SJSA1 (cell line): ENCODE measurements at regions not wholly inside any gene's neighbourhood (a gene's known extent, or its start where the extent isn't known, plus 50 kb on each side); places are given as distances from the start of the nearest gene placed in this dataset.
"Not testable (repeated sequence)": the region's sequence is repeated elsewhere in the genome, so short reads cannot be mapped to it uniquely, and the experiment has no call there.

Experiments used
- DNase-seq, 2 experiments: peaks; one replicate each; pipeline ENCODE4 v3.0.0-alpha.2; 2015 to 2020; ENCODE audit warnings: low spot score in 2 of 2, low read depth in 1 of 2
- H3K27ac ChIP-seq: fragments of 250-450 bp; sonication (Bioruptor Pico); 2 replicates; pipeline ENCODE4 v1.5.1; 2020; ENCODE audit warnings: mild to moderate bottlenecking, moderate library complexity
- H3K27me3 ChIP-seq: fragments of 250-450 bp; sonication (Bioruptor Pico); replicated peaks from 2 replicates; pipeline ENCODE4 v1.5.1; 2020; ENCODE audit warnings: mild to moderate bottlenecking, moderate library complexity
- H3K36me3 ChIP-seq: fragments of 250-450 bp; sonication (Bioruptor Pico); 2 replicates; pipeline ENCODE4 v1.5.1; 2020; ENCODE audit warnings: mild to moderate bottlenecking
- H3K4me1 ChIP-seq: fragments of 250-450 bp; sonication (Bioruptor Pico); replicated peaks from 2 replicates; pipeline ENCODE4 v1.6.1; 2021; ENCODE audit warnings: mild to moderate bottlenecking
- H3K4me3 ChIP-seq: fragments of 250-450 bp; sonication (Bioruptor Pico); 2 replicates; pipeline ENCODE4 v1.5.1; 2020; ENCODE audit warnings: mild to moderate bottlenecking
- H3K9me3 ChIP-seq: fragments of 250-450 bp; sonication (Bioruptor Pico); replicated peaks from 2 replicates; pipeline ENCODE4 v1.5.1; 2020; ENCODE audit warnings: mild to moderate bottlenecking

DNA sequence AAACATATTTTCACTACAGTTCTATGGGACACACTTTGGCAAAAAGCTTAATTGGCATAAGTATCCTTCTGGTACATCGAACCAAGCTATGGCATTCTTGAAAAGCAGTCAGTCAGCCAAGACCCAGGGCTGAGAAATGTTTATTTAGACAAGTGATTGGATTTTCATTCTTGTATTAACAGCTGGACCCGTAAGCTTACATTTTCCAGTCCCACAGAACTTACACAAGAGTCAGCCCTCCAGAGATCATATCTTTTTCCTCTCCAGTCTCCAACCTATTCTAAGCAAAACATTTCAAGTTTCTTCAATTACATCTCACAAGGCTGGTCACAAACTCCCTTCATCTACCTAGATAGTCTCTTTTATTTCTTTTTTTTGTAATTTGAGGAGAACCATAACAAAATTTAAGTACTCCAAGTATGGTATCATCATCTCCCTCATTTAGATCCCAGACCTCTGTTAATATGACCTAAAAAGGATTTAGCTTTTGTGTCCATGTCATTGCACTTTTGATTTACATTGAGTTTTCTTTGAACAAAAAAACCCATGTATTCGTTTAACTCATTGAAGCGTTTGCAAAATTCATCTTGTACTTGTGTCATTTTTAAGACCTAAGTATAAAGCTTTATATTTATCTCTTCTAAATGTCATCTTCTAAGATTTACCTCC lies 67.9 kb upstream of the GRK3 start:
- peak in 1 of 2 experiments; percentile 14 for DNase-seq
- H3K4me1 ChIP-seq = no peaks in the 10 kb centered on the region

DNA sequence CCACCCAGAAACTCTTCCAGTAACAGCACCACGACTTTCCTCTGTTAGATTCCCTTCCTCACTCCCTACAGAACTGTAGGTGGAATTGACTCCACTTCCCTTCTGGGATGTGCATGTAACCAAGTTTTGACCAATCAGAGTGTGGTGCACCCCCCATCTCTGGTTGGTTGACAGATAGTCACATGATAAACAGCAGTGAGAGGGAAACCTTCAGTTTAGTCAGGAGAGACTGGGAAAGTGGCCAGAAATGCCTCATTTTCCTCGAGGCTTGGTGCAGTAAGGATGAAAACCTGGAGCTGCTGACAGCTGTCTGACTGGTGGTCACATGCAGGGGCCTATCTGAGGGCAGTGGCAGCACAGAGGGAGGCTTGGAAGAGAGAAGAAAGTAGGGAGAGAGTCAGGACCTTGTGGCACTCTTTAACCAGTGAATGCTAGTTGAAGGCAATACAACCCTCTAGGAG lies 67.3 kb upstream of the GRK3 start:
- H3K27ac ChIP-seq = no peak overlapping the region
- no peaks in the 10 kb centered on the region for H3K36me3 ChIP-seq
- peaks cover 48% of the 10 kb centered on the region for H3K27me3 ChIP-seq
- H3K9me3 ChIP-seq = no peaks in the 10 kb centered on the region
- no peak for DNase-seq
- H3K4me1 ChIP-seq = no peaks in the 10 kb centered on the region
- H3K4me3 ChIP-seq = no peak overlapping the region

More for the DNA sequence above, 67.9 kb upstream of the GRK3 start:
- Histone ChIP-seq H3K4me3 (no peak overlapping the region), H3K36me3 (no peaks in the 10 kb centered on the region), H3K27me3 (peaks cover 52% of the 10 kb centered on the region), H3K27ac (no peak overlapping the region), H3K9me3 (no peaks in the 10 kb centered on the region)

DNA sequence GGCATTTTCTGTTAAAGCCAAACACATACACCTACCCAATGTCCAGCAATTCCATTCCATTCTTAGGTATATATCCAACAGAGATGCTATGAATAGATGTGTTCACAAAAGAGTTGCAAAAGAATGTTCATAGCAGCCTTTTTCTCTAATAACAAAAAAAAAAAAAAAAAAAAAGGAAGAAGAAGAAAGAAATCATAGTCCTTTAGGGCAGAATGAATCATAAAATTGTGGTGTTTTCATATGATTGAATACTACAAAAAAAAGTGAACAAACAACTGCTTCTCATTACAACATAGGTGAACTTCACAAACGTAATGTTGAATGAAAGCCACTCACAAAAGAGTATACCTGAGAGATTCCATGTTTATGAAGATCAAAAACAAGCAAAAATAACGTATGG lies 66.8 kb upstream of the GRK3 start:
- no peaks in the 10 kb centered on the region for H3K36me3 ChIP-seq
- DNase-seq = no peak
- H3K4me3 ChIP-seq = no peak overlapping the region
- H3K4me1 ChIP-seq = no peaks in the 10 kb centered on the region
- H3K27ac ChIP-seq = no peak overlapping the region
- H3K9me3 ChIP-seq = no peaks in the 10 kb centered on the region
- H3K27me3 ChIP-seq = peaks cover 45% of the 10 kb centered on the region

DNA sequence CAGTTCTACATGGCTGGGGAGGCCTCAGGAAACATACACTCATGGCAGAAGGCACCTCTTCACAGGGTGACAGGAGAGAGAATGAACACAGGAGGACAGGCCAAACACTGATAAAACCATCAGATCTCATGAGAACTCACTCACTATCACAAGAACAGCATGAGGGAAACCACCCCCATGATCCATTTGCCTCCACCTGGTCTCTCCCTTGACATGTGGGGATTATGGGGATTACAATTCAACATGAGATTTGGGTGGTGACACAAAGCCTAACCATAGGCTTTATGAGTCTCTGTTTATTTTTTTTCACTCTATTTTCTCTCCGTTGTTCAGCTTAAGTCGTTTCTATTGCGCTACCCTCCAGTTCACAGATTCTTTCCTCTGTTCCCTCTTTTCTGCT lies 63.8 kb upstream of the GRK3 start:
- not testable (repeated sequence) for H3K27ac ChIP-seq, H3K4me3 ChIP-seq, H3K36me3 ChIP-seq, H3K9me3 ChIP-seq, DNase-seq, H3K4me1 ChIP-seq
- H3K27me3 ChIP-seq = peaks cover 19% of the 10 kb centered on the region; the same call in 1 of the 2 replicates

DNA sequence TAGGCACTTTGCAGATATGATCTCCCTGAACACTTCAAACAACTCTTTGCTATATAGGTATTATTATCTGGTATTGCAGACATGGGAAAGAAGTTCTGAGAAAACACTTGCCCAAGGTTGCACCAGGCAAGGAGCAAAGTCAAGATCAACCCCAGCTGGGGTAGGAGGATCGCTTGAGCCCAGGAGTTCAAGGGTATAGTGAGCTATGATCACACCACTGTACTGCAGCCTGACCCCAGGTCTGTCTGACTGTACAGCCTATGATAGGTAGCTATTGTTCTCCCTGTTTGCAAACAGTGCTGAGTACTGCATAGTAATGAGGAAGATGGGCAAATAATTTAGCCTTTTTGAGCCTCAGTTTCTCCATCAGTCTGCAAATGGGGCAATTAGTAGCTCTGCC lies 60.5 kb upstream of the GRK3 start:
- not testable (repeated sequence) for H3K4me3 ChIP-seq, H3K9me3 ChIP-seq, H3K36me3 ChIP-seq, DNase-seq, H3K4me1 ChIP-seq, H3K27me3 ChIP-seq, H3K27ac ChIP-seq

DNA sequence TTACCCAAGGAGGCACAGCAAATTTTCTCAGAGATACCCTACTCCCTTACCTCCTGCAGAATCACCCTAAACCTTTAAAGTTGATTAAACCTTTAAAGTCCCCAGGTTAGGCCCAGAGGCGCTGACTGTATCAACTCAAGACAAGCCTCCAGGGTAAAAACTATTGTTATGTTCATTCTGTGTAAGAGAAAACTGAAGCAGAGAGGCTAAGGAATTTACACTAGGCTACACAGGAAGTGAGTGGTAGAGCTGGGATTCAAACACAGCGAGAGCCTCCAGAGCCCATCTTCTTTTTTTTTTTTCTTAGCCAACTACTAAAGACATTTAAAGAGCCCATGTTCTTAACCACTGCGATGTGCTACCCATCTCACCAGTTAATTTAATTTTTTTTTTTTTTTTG lies 56.3 kb upstream of the GRK3 start:
- Histone ChIP-seq H3K27ac (no peak overlapping the region), H3K27me3 (no peaks in the 10 kb centered on the region), H3K36me3 (no peaks in the 10 kb centered on the region), H3K4me1 (no peaks in the 10 kb centered on the region), H3K9me3 (no peaks in the 10 kb centered on the region), H3K4me3 (no peak overlapping the region)
- DNase-seq = no peak

DNA sequence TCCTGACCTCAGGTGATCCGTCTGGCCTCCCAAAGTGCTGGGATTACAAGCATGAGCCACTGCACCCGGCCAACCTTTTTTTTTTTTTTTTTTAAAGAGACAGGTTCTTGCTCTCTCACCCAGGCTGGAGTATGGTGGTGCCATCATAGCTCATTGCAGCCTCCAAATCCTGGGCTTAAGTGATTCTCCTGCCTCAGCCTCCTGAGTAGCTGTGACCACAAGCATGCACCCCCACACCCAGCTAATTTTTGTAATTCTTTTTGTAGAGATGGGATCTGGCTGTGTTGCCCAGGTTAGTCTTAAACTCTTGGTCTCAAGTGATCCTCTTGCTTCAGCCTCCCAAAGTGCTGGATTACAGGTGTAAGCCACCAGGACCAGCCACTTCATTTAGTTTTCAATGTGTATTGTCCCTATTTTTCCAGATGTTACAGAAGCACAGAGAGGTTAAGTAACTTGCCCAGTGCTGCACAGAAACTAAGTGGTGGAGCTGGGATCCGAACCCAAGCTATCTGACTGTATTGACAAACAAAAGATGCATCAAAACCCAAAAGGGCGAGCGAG lies 55.6 kb upstream of the GRK3 start:
- H3K27me3 ChIP-seq = no peaks in the 10 kb centered on the region
- H3K9me3 ChIP-seq = no peaks in the 10 kb centered on the region
- no peaks in the 10 kb centered on the region for H3K36me3 ChIP-seq
- H3K4me3 ChIP-seq = no peak overlapping the region
- H3K4me1 ChIP-seq = no peaks in the 10 kb centered on the region
- DNase-seq = no peak
- no peak overlapping the region for H3K27ac ChIP-seq

DNA sequence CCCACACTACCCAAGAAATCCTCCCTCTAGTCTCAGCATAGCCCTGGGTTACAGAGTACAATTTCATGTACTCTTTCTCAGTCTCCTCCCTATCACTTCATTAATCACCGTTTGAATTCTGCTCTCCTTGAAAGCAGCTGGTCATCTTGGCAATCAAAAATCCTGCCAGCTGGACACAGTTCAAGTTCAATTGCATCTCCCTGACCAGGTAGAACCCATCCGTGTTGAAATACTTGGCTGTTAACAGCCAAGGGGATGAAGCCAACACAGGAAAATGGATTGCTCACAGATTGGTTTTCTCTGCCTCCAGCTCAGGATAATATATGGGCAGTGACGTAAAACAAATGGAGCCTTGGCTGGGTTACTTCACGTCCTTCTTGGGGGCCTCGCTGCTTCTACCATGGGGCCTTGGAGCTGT lies 55.1 kb upstream of the GRK3 start:
- Histone ChIP-seq H3K27ac (no peak overlapping the region), H3K4me1 (no peaks in the 10 kb centered on the region), H3K36me3 (no peaks in the 10 kb centered on the region), H3K27me3 (no peaks in the 10 kb centered on the region; the same call in 1 of the 2 replicates), H3K4me3 (no peak overlapping the region), H3K9me3 (no peaks in the 10 kb centered on the region)
- no peak for DNase-seq

DNA sequence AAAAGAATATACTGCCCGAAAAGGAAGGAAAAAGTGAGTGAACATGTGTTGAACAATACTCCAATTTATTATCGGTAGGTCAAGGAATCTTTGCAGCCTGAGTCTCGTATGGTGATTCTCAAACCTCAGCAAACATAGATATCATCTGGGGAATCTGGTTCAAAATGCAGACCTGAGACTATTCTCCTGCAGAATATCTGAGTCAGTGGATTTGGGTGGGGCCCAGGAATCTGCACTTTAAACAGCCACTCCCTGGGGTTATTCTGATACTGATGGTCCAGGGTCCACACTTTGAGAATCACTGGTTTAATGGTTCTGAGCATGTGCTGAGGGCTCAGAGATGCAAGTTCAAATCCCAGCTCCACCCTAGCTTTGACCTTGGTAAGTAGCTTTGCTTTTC lies 53.6 kb upstream of the GRK3 start:
- DNase-seq = no peak
- Histone ChIP-seq H3K27me3 (peaks cover 6% of the 10 kb centered on the region; the same call in 1 of the 2 replicates), H3K9me3 (no peaks in the 10 kb centered on the region), H3K27ac (no peak overlapping the region), H3K4me3 (no peak overlapping the region), H3K4me1 (no peaks in the 10 kb centered on the region), H3K36me3 (no peaks in the 10 kb centered on the region)

DNA sequence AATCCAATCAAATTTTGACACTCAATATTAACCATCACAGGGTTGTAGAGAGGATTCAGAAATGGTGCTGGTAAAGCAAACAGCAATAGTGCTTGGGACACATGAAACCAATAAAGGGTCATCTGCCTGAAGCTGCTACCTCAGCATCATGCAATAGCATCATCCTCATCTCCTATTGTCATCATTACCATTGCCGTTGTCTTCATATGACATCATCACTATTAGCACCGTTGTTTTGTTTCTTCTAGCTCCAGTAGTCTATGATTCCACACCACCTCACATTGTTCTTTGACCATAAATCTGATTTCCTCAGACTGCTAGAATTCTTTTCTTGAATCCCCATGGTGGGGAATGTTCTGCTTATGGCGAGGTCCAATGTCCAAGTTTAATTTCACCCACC lies 52.8 kb upstream of the GRK3 start:
- Histone ChIP-seq H3K27me3 (peaks cover 6% of the 10 kb centered on the region; the same call in 1 of the 2 replicates), H3K4me1 (no peaks in the 10 kb centered on the region), H3K4me3 (no peak overlapping the region), H3K27ac (no peak overlapping the region), H3K36me3 (no peaks in the 10 kb centered on the region), H3K9me3 (no peaks in the 10 kb centered on the region)
- no peak for DNase-seq

DNA sequence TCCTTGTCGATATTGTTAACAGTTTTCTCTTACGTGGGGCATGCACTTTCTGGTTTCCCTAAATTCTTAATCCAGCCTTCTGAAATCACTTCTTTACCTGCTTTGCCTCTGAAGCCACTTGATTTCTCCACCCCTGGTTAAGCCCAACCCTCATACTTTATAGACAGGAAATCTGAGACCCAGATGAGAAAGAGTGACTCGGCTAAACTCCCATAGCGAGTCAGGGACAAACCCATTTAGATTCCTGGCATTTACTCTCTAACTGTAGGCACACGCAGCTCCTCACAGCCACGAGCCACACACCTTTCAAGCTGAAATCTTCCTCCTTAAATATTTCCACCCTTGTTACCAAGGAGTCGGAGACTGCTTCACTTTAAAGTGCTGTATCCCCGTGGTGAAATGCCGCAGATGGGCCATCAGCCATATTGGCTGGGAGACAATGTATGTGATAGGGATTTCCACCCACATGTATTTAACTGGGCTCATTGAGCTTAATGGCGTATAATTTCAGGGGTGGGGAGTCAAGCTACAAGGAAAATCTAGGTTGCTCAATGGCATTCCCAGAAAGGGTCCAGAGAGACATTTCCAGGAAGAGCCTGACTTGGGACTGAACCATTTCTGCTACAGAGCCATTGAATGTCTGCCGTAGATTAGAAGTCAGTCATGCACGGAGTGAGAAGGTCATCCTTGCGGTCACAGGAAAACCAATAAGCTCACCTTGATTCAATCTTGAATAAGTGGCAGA lies 49.9 kb upstream of the GRK3 start:
- Histone ChIP-seq H3K4me3 (no peak overlapping the region), H3K9me3 (no peaks in the 10 kb centered on the region), H3K27me3 (peaks cover 6% of the 10 kb centered on the region; the same call in 1 of the 2 replicates), H3K27ac (no peak overlapping the region), H3K4me1 (no peaks in the 10 kb centered on the region), H3K36me3 (no peaks in the 10 kb centered on the region)
- no peak for DNase-seq
